Neural progenitor cell (in vitro differentiated cells): ENCODE measurements at regions not wholly inside any gene's neighbourhood (a gene's known extent, or its start where the extent isn't known, plus 50 kb on each side); places are given as distances from the start of the nearest gene placed in this dataset.

Experiments used
- CTCF ChIP-seq: fragments of 200-600 bp; sonication (generic); IDR thresholded peaks from 2 replicates; pipeline ENCODE4 v1.5.1; 2017; ENCODE audit warnings: antibody characterized with exemption, mild to moderate bottlenecking
- EZH2 ChIP-seq: fragments of 200-600 bp; sonication (generic); IDR thresholded peaks from 2 replicates; pipeline ENCODE4 v1.6.1; 2017; ENCODE audit warnings: antibody characterized with exemption, mild to moderate bottlenecking, moderate library complexity

GRCh38 chr3:55127565-55127964 is 199.7 kb upstream of the LRTM1 start:
- TF ChIP-seq CTCF (no peak), EZH2 (no peak)
